Parathyroid adenoma (tissue), 2 donors: ENCODE measurements at regions not wholly inside any gene's neighbourhood (a gene's known extent, or its start where the extent isn't known, plus 50 kb on each side); places are given as distances from the start of the nearest gene placed in this dataset.

Experiments
- H2AFZ ChIP-seq: fragments of 300-600 bp; sonication (generic); one replicate; pipeline ENCODE4 v1.7.0; 2017; ENCODE audit warnings: antibody characterized with exemption, mild to moderate bottlenecking
- H3K27ac ChIP-seq: fragments of 300-600 bp; sonication (generic); one replicate; pipeline ENCODE4 v1.7.0; 2017
- H3K27me3 ChIP-seq: fragments of 300-600 bp; sonication (generic); one replicate; pipeline ENCODE4 v1.7.0; 2017; ENCODE audit warnings: low read length; ENCODE audit not compliant: control insufficient read depth, insufficient read depth
- H3K36me3 ChIP-seq: fragments of 300-600 bp; sonication (generic); one replicate; pipeline ENCODE4 v1.7.0; 2017; ENCODE audit warnings: low read length; ENCODE audit not compliant: control insufficient read depth, insufficient read depth
- H3K4me1 ChIP-seq: fragments of 300-600 bp; sonication (generic); one replicate; pipeline ENCODE4 v1.7.0; 2017; ENCODE audit warnings: control low read depth
- H3K4me2 ChIP-seq: fragments of 300-600 bp; sonication (generic); one replicate; pipeline ENCODE4 v1.7.0; 2017; ENCODE audit warnings: low read length
- H3K4me3 ChIP-seq: fragments of 300-600 bp; sonication (generic); one replicate; pipeline ENCODE4 v1.7.0; 2017; ENCODE audit warnings: low read depth, low read length
- H3K79me2 ChIP-seq: fragments of 300-600 bp; sonication (generic); one replicate; pipeline ENCODE4 v1.7.0; 2017; ENCODE audit warnings: control low read depth
- H3K9ac ChIP-seq: fragments of 300-600 bp; sonication (generic); one replicate; pipeline ENCODE4 v1.7.0; 2017; ENCODE audit warnings: mild to moderate bottlenecking
- H3K9me3 ChIP-seq: fragments of 300-600 bp; sonication (generic); one replicate; pipeline ENCODE4 v1.7.0; 2017; ENCODE audit warnings: low read length; ENCODE audit not compliant: control insufficient read depth
- TF ChIP-seq, protein P1 (sequence below): fragments of 300-600 bp; sonication (generic); IDR thresholded peaks from one replicate; pipeline ENCODE4 v1.7.0; 2017; ENCODE audit warnings: antibody characterized with exemption, mild to moderate bottlenecking
- donor health status: primary hyperparathyroidism.

DNA sequence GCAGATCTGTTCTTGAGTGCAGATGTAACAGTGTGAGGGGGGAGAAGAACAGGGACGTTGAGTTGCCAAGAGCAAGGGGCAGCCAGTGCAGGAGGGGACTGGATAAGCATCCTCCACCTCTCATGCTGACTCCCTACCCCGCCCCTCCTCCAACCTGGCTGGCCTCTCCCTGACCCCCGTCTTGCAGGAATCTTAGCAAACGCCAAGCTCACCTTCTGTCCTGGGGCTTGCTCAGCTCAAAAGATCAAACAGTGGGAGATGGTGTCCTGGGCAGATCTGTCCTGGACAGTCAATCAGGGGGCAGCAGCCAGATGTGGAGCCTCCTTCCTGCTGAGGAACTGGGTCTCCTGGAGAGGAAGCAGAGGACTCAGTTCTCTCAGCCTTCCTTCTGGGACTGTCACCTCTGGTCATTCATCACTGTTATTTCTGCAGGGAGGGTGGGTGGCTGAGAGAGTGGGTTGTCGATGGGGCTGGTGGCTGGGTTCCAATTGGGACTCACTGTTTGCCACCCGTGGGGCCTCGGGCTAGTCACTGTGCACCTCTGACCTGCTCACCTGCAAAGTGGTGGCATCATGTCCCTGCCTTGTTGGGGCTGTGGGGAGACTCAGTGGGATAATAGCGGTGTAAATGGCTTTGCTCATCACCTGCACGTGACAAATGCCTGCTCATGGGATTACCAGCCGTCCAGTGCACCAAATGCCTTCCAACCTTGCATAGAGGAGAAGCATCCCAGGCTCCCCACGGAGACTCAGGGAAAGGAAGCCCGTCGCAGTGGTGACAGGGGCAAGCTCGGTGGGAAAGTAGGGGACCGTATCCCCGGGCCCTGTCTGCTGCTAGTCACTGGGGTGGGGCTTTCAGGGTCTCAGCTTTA lies 154.4 kb downstream of the PTPRU start:
- Histone ChIP-seq H3K9ac (no peak overlapping the region), H3K4me1 (no peaks in the 10 kb centered on the region), H3K27ac (no peak overlapping the region), H3K36me3 (no peaks in the 10 kb centered on the region), H3K27me3 (no peaks in the 10 kb centered on the region), H3K79me2 (no peaks in the 10 kb centered on the region), H2AFZ (no peak overlapping the region), H3K4me3 (no peak overlapping the region), H3K4me2 (no peak overlapping the region), H3K9me3 (no peaks in the 10 kb centered on the region)
- TF ChIP-seq, protein P1, sequence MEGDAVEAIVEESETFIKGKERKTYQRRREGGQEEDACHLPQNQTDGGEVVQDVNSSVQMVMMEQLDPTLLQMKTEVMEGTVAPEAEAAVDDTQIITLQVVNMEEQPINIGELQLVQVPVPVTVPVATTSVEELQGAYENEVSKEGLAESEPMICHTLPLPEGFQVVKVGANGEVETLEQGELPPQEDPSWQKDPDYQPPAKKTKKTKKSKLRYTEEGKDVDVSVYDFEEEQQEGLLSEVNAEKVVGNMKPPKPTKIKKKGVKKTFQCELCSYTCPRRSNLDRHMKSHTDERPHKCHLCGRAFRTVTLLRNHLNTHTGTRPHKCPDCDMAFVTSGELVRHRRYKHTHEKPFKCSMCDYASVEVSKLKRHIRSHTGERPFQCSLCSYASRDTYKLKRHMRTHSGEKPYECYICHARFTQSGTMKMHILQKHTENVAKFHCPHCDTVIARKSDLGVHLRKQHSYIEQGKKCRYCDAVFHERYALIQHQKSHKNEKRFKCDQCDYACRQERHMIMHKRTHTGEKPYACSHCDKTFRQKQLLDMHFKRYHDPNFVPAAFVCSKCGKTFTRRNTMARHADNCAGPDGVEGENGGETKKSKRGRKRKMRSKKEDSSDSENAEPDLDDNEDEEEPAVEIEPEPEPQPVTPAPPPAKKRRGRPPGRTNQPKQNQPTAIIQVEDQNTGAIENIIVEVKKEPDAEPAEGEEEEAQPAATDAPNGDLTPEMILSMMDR, result no peak

DNA sequence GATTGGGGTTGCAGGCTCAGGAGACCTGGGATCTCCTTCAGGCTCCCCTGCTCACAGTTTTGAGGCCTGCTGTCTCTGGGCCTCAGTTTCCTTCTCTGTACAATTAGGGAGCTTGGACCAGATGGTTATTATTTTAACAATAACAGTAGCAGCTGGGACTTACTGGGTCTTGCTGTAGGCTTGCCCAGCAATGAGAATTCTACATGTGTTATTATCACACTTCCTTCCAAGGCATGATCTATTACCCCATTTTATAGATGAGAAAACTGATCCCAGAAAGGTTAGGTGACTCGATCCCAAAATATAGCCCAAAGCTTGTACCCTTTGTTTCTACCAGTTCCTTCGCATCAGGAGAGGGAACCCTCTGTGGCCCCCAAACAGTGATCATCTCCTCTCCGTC lies 153.8 kb downstream of the PTPRU start:
- no peak overlapping the region for H2AFZ ChIP-seq
- H3K4me3 ChIP-seq, result no peak overlapping the region
- no peak overlapping the region for H3K27ac ChIP-seq
- H3K4me2 ChIP-seq, result no peak overlapping the region
- TF ChIP-seq, protein P1, result no peak
- no peaks in the 10 kb centered on the region for H3K36me3 ChIP-seq
- H3K27me3 ChIP-seq, result no peaks in the 10 kb centered on the region
- H3K4me1 ChIP-seq, result no peaks in the 10 kb centered on the region
- no peaks in the 10 kb centered on the region for H3K9me3 ChIP-seq
- no peaks in the 10 kb centered on the region for H3K79me2 ChIP-seq
- no peak overlapping the region for H3K9ac ChIP-seq

DNA sequence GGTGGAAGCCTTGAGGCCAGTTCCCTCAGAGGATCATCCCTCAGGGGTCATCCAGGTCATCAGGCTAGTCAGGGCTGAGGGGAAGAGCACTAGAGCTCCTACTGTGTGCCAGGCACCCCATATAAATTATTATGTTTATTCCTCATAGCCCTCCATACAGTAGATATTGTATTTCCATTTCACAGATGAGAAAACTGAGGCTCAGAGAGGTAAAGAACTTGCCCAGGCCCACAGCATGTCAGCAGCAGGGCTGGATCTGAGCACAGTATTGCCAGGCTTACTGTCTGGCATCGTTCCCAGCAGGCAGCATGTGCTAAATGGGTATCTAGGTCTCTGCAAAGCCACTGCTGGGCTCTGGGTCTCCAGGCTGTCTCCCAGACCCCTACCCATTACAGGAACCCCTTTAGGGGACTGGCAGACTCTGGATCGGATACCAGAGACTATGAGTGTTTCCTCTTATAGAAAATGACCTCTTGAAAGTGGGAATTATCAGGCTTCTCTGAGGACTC lies 153.3 kb downstream of the PTPRU start:
- H3K4me1 ChIP-seq, result no peaks in the 10 kb centered on the region
- no peak overlapping the region for H3K4me2 ChIP-seq
- no peaks in the 10 kb centered on the region for H3K9me3 ChIP-seq
- no peak overlapping the region for H2AFZ ChIP-seq
- no peak overlapping the region for H3K9ac ChIP-seq
- no peaks in the 10 kb centered on the region for H3K79me2 ChIP-seq
- no peak overlapping the region for H3K27ac ChIP-seq
- TF ChIP-seq, protein P1, result no peak
- no peaks in the 10 kb centered on the region for H3K27me3 ChIP-seq
- H3K4me3 ChIP-seq, result no peak overlapping the region
- no peaks in the 10 kb centered on the region for H3K36me3 ChIP-seq

GRCh38 chr1:29388884-29389283 lies 152.6 kb downstream of the PTPRU start:
- Histone ChIP-seq H3K4me2 (no peak overlapping the region), H3K36me3 (no peaks in the 10 kb centered on the region), H3K27me3 (no peaks in the 10 kb centered on the region), H3K9ac (no peak overlapping the region), H3K4me3 (no peak overlapping the region), H3K9me3 (no peaks in the 10 kb centered on the region), H3K79me2 (no peaks in the 10 kb centered on the region), H2AFZ (no peak overlapping the region), H3K4me1 (no peaks in the 10 kb centered on the region), H3K27ac (no peak overlapping the region)
- TF ChIP-seq, protein P1, result no peak

DNA sequence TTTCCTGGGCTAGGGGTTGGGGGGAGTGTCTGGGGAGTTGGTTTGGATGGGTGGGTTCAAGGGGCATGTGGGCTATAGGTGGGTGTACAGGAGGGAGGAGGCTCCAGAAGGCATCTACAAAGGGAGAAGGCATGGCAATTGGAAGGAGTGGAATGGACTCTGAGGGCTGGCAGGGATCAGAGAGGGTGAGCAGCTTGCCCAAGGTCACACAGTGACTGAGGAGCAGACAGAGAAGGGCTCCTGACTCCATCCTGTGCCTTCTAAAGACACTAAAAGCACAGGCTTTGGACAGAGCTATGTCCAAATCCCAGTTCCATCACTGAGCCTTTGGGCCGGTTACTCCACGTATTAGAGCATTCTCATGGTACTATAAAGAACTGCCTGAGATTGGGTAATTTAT lies 151.8 kb downstream of the PTPRU start:
- no peaks in the 10 kb centered on the region for H3K9me3 ChIP-seq

More for the DNA sequence above, 151.8 kb downstream of the PTPRU start:
- no peak overlapping the region for H3K4me3 ChIP-seq
- H3K4me2 ChIP-seq, result no peak overlapping the region
- H3K9ac ChIP-seq, result no peak overlapping the region
- no peaks in the 10 kb centered on the region for H3K4me1 ChIP-seq
- H3K79me2 ChIP-seq, result no peaks in the 10 kb centered on the region
- H3K36me3 ChIP-seq, result no peaks in the 10 kb centered on the region
- TF ChIP-seq, protein P1, result no peak
- no peak overlapping the region for H3K27ac ChIP-seq
- H3K27me3 ChIP-seq, result no peaks in the 10 kb centered on the region
- no peak overlapping the region for H2AFZ ChIP-seq
